Suppressor macrophage (primary cell): ENCODE measurements at regions not wholly inside any gene's neighbourhood (a gene's known extent, or its start where the extent isn't known, plus 50 kb on each side); places are given as distances from the start of the nearest gene placed in this dataset.
A peak's percentile ranks its signal among the peaks of the same experiment; 100 is the strongest.
"Not testable (repeated sequence)": the region's sequence is repeated elsewhere in the genome, so short reads cannot be mapped to it uniquely, and the experiment has no call there.

Source experiments
- DNase-seq, 4 experiments: peaks; one replicate each; pipeline ENCODE4 v3.0.0-alpha.2; 2020 to 2022

- peak; percentile 7 to 42 (median 26) for DNase-seq
Observed at GRCh38 chr10:33781606-33782395, 447.3 kb upstream of the NRP1 start.

GRCh38 chr10:33780961-33781360 lies 446.5 kb upstream of the NRP1 start:
- no peak for DNase-seq

GRCh38 chr10:33777223-33777622 lies 442.8 kb upstream of the NRP1 start:
- DNase-seq, result no peak

GRCh38 chr10:33776419-33777070 lies 442.1 kb upstream of the NRP1 start:
- DNase-seq, result no peak

GRCh38 chr10:33774857-33775256 lies 440.4 kb upstream of the NRP1 start:
- DNase-seq, result no peak

- DNase-seq, result no peak
Observed at GRCh38 chr10:33773886-33774480, 439.5 kb upstream of the NRP1 start.

- DNase-seq, result no peak
Observed at GRCh38 chr10:33773253-33773573, 438.7 kb upstream of the NRP1 start.

GRCh38 chr10:33772370-33773252 lies 438.1 kb upstream of the NRP1 start:
- peak; percentile 81 to 92 (median 86) for DNase-seq

- DNase-seq, result not testable (repeated sequence)
Observed at GRCh38 chr10:33771856-33772255, 437.4 kb upstream of the NRP1 start.

- DNase-seq, result no peak
Observed at GRCh38 chr10:33764694-33765185, 430.3 kb upstream of the NRP1 start.

- DNase-seq, result no peak
Observed at GRCh38 chr10:33760056-33760943, 425.8 kb upstream of the NRP1 start.

GRCh38 chr10:33759191-33759590 lies 424.7 kb upstream of the NRP1 start:
- DNase-seq, result no peak

GRCh38 chr10:33758299-33758698 lies 423.8 kb upstream of the NRP1 start:
- DNase-seq, result no peak

GRCh38 chr10:33754052-33754451 lies 419.6 kb upstream of the NRP1 start:
- no peak for DNase-seq

- no peak for DNase-seq
Observed at GRCh38 chr10:33753389-33753788, 418.9 kb upstream of the NRP1 start.

GRCh38 chr10:33749790-33750189 lies 415.3 kb upstream of the NRP1 start:
- no peak for DNase-seq

GRCh38 chr10:33749067-33749735 lies 414.7 kb upstream of the NRP1 start:
- DNase-seq, result no peak

- no peak for DNase-seq
Observed at GRCh38 chr10:33746836-33747268, 412.4 kb upstream of the NRP1 start.

- DNase-seq, result no peak
Observed at GRCh38 chr10:33746186-33746585, 411.7 kb upstream of the NRP1 start.

GRCh38 chr10:33743429-33743857 lies 409.0 kb upstream of the NRP1 start:
- no peak for DNase-seq

- peak; percentile 37 to 67 (median 55) for DNase-seq
Observed at GRCh38 chr10:33739031-33739430, 404.6 kb upstream of the NRP1 start.
